Adrenal gland (tissue), 9 donors: ENCODE measurements at regions not wholly inside any gene's neighbourhood (a gene's known extent, or its start where the extent isn't known, plus 50 kb on each side); places are given as distances from the start of the nearest gene placed in this dataset.
"Not testable (repeated sequence)": the region's sequence is repeated elsewhere in the genome, so short reads cannot be mapped to it uniquely, and the experiment has no call there.

Experiments used
- DNase-seq, 7 donors: peaks; one replicate each; pipeline ENCODE4 v3.0.0-alpha.2; 2019 to 2020
- H3K27ac ChIP-seq, 5 donors: fragments of 200-600 bp; sonication (generic) in 4 of 5; 1 replicate in 3 of 5; 2 replicates in 2 of 5; pipeline versions ENCODE4 v1.5.1 to v1.8.0; 2016 to 2020; ENCODE audit warnings: mild to moderate bottlenecking in 1 of 5
- H3K27me3 ChIP-seq: fragments of 200-600 bp; 2 replicates; pipeline ENCODE4 v1.8.0; 2021
- H3K36me3 ChIP-seq, 2 donors: fragments of 200-600 bp; replicated peaks in 1 of 2; 1 replicate in 1 of 2; 2 replicates in 1 of 2; pipeline versions ENCODE4 v1.5.1 to v1.8.0; 2018 to 2022
- H3K4me1 ChIP-seq, 2 donors: fragments of 200-600 bp; replicated peaks in 1 of 2; 1 replicate in 1 of 2; 2 replicates in 1 of 2; pipeline versions ENCODE4 v1.5.1 to v1.8.0; 2018 to 2021
- H3K4me3 ChIP-seq, 4 donors: fragments of 200-600 bp; sonication (generic) in 3 of 4; one replicate each; pipeline ENCODE4 v1.5.1; 2016 to 2018
- H3K9me3 ChIP-seq, 3 donors: fragments of 200-600 bp; sonication (generic) in 1 of 3; replicated peaks in 1 of 3; 1 replicate in 2 of 3; 2 replicates in 1 of 3; pipeline versions ENCODE4 v1.5.1 to v1.8.0; 2016 to 2021
- POLR2A ChIP-seq, 2 donors: fragments of 450-650 bp; IDR thresholded peaks; one replicate each; pipeline ENCODE4 v1.6.1; 2017; ENCODE audit warnings: antibody characterized with exemption in 2 of 2, mild to moderate bottlenecking in 2 of 2, moderate library complexity in 1 of 2
- WGBS, 4 donors: extraction: QIAGEN DNeasy Blood & Tissue Kit in 2 of 4; methylation state at CpG; one replicate each; pipeline versions ENCODE4 v1.1.5 to v1.1.7; 2013 to 2017; 5-methylcytosine and 5-hydroxymethylcytosine counted together
- intact Hi-C, 2 donors: fragments of 100-400 bp; cut with DNase I; formaldehyde crosslinking; loops; one replicate each; pipeline versions ENCODE4 v1.14.1 to v1.15.0; 2022 to 2023
- TF ChIP-seq, protein P1 (sequence below), 6 experiments: fragments of 450-650 bp in 4 of 6; fragments of 200-600 bp in 2 of 6; sonication (generic) in 1 of 6; IDR thresholded peaks; 1 replicate in 5 of 6; 2 replicates in 1 of 6; pipeline versions ENCODE4 v1.5.1 to v1.8.0; 2016 to 2021; ENCODE audit warnings: antibody characterized with exemption in 6 of 6, mild to moderate bottlenecking in 2 of 6, moderate library complexity in 1 of 6
- donor health status: healthy with polysubstance abuse.
- donor health status: Bipolar disorder and iron deficiency.
- donor health status: DM: yes; HTN: yes; CAD: no.
- donor health status: DM: no; HTN: no; CAD: no.
- donor health status: DM: no; HTN: no; CAD: no.

DNA sequence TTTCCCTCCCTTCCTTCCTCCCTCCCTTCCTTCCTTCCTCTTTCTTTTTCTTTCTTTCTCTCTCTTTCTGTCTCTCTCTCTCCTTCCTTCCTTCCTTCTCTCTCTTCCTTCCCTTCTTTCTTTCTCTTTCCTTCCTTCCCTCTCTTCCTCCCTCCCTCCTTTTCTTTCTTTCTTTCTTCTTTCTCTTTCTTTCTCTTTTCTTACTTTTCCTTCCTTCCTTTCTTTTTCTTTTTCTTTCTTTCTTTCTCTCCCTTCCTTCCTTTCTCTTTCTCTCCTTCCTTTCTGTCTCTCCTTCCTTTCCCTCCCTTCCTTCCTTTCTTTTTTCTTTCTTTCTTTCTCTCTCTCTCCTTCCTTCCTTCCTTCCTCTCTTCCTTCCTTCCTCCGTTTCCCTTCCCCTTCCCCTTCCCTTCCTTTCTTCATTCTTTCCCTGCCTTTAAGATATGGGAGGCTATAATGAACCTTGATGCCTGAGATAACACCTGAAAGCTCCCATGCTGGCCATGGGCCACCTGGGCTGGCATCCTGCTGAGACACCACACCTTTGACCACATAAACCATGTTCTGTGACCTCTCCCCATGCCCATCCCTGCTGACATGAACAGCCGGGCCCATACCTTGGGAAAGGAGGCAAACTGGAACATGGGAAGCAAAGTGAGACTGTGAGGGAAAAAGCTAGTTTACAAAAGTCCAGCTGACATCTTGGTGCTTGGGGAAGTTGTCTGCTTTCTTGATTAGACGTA lies 197.8 kb upstream of the ZNF618 start:
- TF ChIP-seq, protein P1, sequence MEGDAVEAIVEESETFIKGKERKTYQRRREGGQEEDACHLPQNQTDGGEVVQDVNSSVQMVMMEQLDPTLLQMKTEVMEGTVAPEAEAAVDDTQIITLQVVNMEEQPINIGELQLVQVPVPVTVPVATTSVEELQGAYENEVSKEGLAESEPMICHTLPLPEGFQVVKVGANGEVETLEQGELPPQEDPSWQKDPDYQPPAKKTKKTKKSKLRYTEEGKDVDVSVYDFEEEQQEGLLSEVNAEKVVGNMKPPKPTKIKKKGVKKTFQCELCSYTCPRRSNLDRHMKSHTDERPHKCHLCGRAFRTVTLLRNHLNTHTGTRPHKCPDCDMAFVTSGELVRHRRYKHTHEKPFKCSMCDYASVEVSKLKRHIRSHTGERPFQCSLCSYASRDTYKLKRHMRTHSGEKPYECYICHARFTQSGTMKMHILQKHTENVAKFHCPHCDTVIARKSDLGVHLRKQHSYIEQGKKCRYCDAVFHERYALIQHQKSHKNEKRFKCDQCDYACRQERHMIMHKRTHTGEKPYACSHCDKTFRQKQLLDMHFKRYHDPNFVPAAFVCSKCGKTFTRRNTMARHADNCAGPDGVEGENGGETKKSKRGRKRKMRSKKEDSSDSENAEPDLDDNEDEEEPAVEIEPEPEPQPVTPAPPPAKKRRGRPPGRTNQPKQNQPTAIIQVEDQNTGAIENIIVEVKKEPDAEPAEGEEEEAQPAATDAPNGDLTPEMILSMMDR (IDR thresholded peaks at IDR 0.05): no peak
- TF ChIP-seq POLR2A (IDR thresholded peaks at IDR 0.05): no peak
- peaks cover 11 to 16% of the 10 kb centered on the region in 2 donors for H3K4me1 ChIP-seq
- 73 to 87% (median 83%) methylated on average over 3 of the region's 3 CpGs for WGBS, 4 donors
- H3K36me3 ChIP-seq: no peaks in the 10 kb centered on the region
- no peak for DNase-seq
- H3K9me3 ChIP-seq: no peaks in the 10 kb centered on the region
- no peaks in the 10 kb centered on the region for H3K27me3 ChIP-seq
- H3K27ac ChIP-seq: no peak overlapping the region
- intact Hi-C loops: no loop called here
- no peak overlapping the region for H3K4me3 ChIP-seq

DNA sequence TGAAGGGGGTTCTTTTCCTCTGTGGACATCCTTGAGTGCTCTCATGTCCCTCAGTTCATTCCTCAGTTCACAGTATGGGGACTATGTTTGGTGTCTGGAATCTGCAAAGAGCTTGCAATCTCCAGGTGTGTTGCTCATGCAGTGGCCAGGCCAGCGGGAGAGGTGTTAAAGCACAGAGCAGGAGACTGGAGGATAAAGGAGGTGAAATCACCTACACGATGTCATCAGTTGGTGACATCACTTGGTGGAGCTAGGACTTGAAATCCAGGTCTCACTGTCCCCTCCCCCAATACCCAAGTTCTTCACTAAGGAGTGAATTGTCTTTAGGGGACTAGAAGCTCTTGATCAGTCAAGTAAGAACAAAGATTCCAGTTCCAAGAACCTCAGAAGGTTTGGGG lies 197.3 kb upstream of the ZNF618 start:
- 79 to 94% (median 90%) methylated on average over 2 of the region's 2 CpGs for WGBS, 4 donors
- Histone ChIP-seq H3K27me3 (no peaks in the 10 kb centered on the region), H3K4me3 (no peak overlapping the region), H3K36me3 (no peaks in the 10 kb centered on the region), H3K9me3 (no peaks in the 10 kb centered on the region), H3K4me1 (peaks cover 11 to 16% of the 10 kb centered on the region in 2 donors), H3K27ac (no peak overlapping the region)
- no peak for TF ChIP-seq POLR2A (IDR thresholded peaks at IDR 0.05)
- TF ChIP-seq, protein P1 (IDR thresholded peaks at IDR 0.05): no peak
- no peak for DNase-seq
- intact Hi-C loops: no loop called here

DNA sequence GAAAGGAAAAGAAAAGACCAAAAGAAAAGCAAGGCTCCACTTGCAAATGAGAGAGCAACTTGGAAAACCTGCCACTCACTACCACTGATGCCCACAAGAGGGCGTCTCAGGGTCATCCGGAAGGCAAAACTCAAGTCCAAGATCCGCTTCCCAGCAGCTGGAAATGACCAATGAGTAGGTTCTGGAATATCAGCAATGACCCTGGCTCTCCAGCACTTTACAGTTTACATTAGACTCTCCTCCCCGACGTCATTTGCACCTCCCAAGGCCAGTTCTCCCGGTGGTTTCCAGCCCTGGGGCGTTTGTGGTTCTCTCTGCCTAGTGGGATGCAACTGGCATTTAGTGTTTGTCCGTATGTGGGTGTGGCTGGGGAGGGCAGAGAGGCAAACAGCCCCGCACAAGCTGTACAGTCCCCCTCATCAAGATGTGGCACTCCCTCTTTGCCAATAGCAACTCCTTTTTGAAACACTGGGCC lies 193.8 kb upstream of the ZNF618 start:
- intact Hi-C loops: no loop called here
- H3K27me3 ChIP-seq: no peaks in the 10 kb centered on the region
- WGBS, 4 donors: 8 to 14% (median 9%) methylated on average over 9 of the region's 9 CpGs
- peaks cover 0 to 11% of the 10 kb centered on the region in 2 donors for H3K4me1 ChIP-seq
- no peaks in the 10 kb centered on the region for H3K36me3 ChIP-seq
- H3K9me3 ChIP-seq: no peaks in the 10 kb centered on the region
- peak; percentile 76 to 94 (median 87) for DNase-seq
- H3K27ac ChIP-seq: peak overlapping the region in 2 of 5 donors; percentile 32 to 54
- TF ChIP-seq, protein P1 (IDR thresholded peaks at IDR 0.05): peak; percentile 80 to 95 (median 86)
- TF ChIP-seq POLR2A (IDR thresholded peaks at IDR 0.05): no peak
- no peak overlapping the region for H3K4me3 ChIP-seq

DNA sequence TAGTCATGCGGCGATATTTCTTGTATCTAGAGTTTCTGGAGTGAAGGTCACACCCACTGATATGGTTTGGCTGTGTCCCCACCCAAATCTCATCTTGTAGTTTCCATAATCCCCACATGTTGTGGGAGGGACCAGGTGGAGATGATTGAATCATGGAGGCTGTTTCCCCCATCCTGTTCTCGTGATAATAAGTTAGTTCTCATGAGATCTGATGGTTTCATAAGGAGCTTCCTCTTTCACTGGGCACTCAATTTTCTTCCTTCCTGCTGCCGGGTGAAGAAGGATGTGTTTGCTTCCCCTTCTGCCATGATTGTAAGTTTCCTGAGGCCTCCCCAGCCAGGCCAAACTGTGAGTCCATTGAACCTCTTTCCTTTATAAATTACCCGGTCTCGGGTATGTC lies 190.5 kb upstream of the ZNF618 start:
- H3K4me1 ChIP-seq, H3K27me3 ChIP-seq, H3K9me3 ChIP-seq, H3K36me3 ChIP-seq, H3K27ac ChIP-seq, DNase-seq, H3K4me3 ChIP-seq, intact Hi-C loops: not testable (repeated sequence)
- WGBS, 4 donors: 75 to 85% (median 80%) methylated on average over 6 of the region's 6 CpGs
